ENCODE measurements at regions not wholly inside any gene's neighbourhood (a gene's known extent, or its start where the extent isn't known, plus 50 kb on each side); places are given as distances from the start of the nearest gene placed in this dataset.

- no peak overlapping the region for H3K27ac ChIP-seq (ENCODE audit: extremely low read depth, low read depth, low read length)
- H3K4me1 ChIP-seq (ENCODE audit: control insufficient read depth, insufficient read depth, low read length) = no peaks in the 10 kb centered on the region
- ChIA-PET POLR2A (no interaction called here), CTCF (no interaction called here)
- no peak overlapping the region for H3K4me3 ChIP-seq (ENCODE audit: low read depth, low read length)
- no peak for TF ChIP-seq ZNF416 (tag by site-specific recombination; IDR thresholded peaks at IDR 0.05)
- H3K9me3 ChIP-seq (ENCODE audit: control insufficient read depth, insufficient read depth, low read depth, low read length) = no peaks in the 10 kb centered on the region
- H3K36me3 ChIP-seq (ENCODE audit: control insufficient read depth in 2 of 2, insufficient read depth in 1 of 2, low read length in 2 of 2) = no peaks in the 10 kb centered on the region
Measured at GRCh38 chr5:120137582-120137981, 326.5 kb upstream of the PRR16 start.

- POLR2A ChIA-PET = no interaction called here
- Histone ChIP-seq H3K9me3 (ENCODE audit: control insufficient read depth, insufficient read depth, low read depth, low read length) (no peaks in the 10 kb centered on the region), H3K4me3 (ENCODE audit: low read depth, low read length) (no peak overlapping the region), H3K27ac (ENCODE audit: extremely low read depth, low read depth, low read length) (no peak overlapping the region), H3K36me3 (ENCODE audit: control insufficient read depth in 2 of 2, insufficient read depth in 1 of 2, low read length in 2 of 2) (no peaks in the 10 kb centered on the region), H3K4me1 (ENCODE audit: control insufficient read depth, insufficient read depth, low read length) (no peaks in the 10 kb centered on the region)
- TF ChIP-seq KLF7 (tag by site-specific recombination; IDR thresholded peaks at IDR 0.05; ENCODE audit: borderline replicate concordance) (no peak), ZFP41 (tag by site-specific recombination; IDR thresholded peaks at IDR 0.05; ENCODE audit: borderline replicate concordance) (no peak), ZNF777 (tag by site-specific recombination; IDR thresholded peaks at IDR 0.05; ENCODE audit: borderline replicate concordance) (no peak), ZNF26 (tag by site-specific recombination; IDR thresholded peaks at IDR 0.05) (no peak), ZNF510 (tag by site-specific recombination; IDR thresholded peaks at IDR 0.05; ENCODE audit: insufficient replicate concordance) (no peak), ZFP3 (tag by site-specific recombination; IDR thresholded peaks at IDR 0.05; ENCODE audit: low read depth) (no peak), WT1 (tag by site-specific recombination; IDR thresholded peaks at IDR 0.05) (no peak), ZBTB49 (tag by site-specific recombination; IDR thresholded peaks at IDR 0.05; ENCODE audit: low read depth) (no peak), FEZF1 (tag by site-specific recombination; IDR thresholded peaks at IDR 0.05) (no peak), ZNF221 (tag by site-specific recombination; IDR thresholded peaks at IDR 0.05; ENCODE audit: borderline replicate concordance) (no peak), ZNF23 (tag by site-specific recombination; IDR thresholded peaks at IDR 0.05; ENCODE audit: borderline replicate concordance) (no peak), KLF8 (tag by site-specific recombination; IDR thresholded peaks at IDR 0.05) (no peak)
- CTCF ChIA-PET = no interaction called here
Measured at GRCh38 chr5:120139039-120139438, 325.1 kb upstream of the PRR16 start.

GRCh38 chr5:120140501-120140900 is 323.6 kb upstream of the PRR16 start:
- no peak overlapping the region for H3K4me3 ChIP-seq (ENCODE audit: low read depth, low read length)
- TF ChIP-seq PBX3 (CRISPR knock-in tag; IDR thresholded peaks at IDR 0.05) (no peak), ZNF362 (tag by site-specific recombination; IDR thresholded peaks at IDR 0.05) (no peak), ZFP41 (tag by site-specific recombination; IDR thresholded peaks at IDR 0.05; ENCODE audit: borderline replicate concordance) (no peak), ZNF148 (tag by site-specific recombination; IDR thresholded peaks at IDR 0.05; ENCODE audit: borderline replicate concordance) (no peak), ZBTB21 (tag by site-specific recombination; IDR thresholded peaks at IDR 0.05) (no peak), ZNF426 (tag by site-specific recombination; IDR thresholded peaks at IDR 0.05) (no peak), ZNF433 (tag by site-specific recombination; IDR thresholded peaks at IDR 0.05; ENCODE audit: low read depth) (no peak)
- H3K9me3 ChIP-seq (ENCODE audit: control insufficient read depth, insufficient read depth, low read depth, low read length) = no peaks in the 10 kb centered on the region; the same call in 1 of the 2 replicates
- POLR2A ChIA-PET = no interaction called here
- no peaks in the 10 kb centered on the region for H3K36me3 ChIP-seq (ENCODE audit: control insufficient read depth in 2 of 2, insufficient read depth in 1 of 2, low read length in 2 of 2)
- CTCF ChIA-PET = no interaction called here
- no peaks in the 10 kb centered on the region for H3K4me1 ChIP-seq (ENCODE audit: control insufficient read depth, insufficient read depth, low read length)
- H3K27ac ChIP-seq (ENCODE audit: extremely low read depth, low read depth, low read length) = no peak overlapping the region

Measured in HEK293 (cell line).